H1 (cell line): ENCODE measurements at regions not wholly inside any gene's neighbourhood (a gene's known extent, or its start where the extent isn't known, plus 50 kb on each side); places are given as distances from the start of the nearest gene placed in this dataset.

Experiments
- SIN3A ChIP-seq, 2 experiments: IDR thresholded peaks in 1 of 2; conservative IDR thresholded peaks in 1 of 2; 2 replicates each; pipeline ENCODE4 v1.6.1; 2011 to 2012; ENCODE audit warnings: low read length in 2 of 2, improper control_type of control experiment in 1 of 2, low read depth in 1 of 2, mild to moderate bottlenecking in 1 of 2
- SIX5 ChIP-seq: IDR thresholded peaks from 2 replicates; pipeline ENCODE4 v1.6.1; 2011; ENCODE audit warnings: mild to moderate bottlenecking, low read depth, low read length
- SUZ12 ChIP-seq: fragments of 200-600 bp; sonication (generic); IDR thresholded peaks from 2 replicates; pipeline ENCODE4 v1.6.1; 2012; ENCODE audit warnings: mild to moderate bottlenecking, inconsistent platforms, low read length, moderate library complexity, mixed read lengths
- ZNF274 ChIP-seq: IDR thresholded peaks from 2 replicates; pipeline ENCODE4 v1.7.0; 2012; ENCODE audit warnings: low read length, borderline replicate concordance; ENCODE audit errors: extremely low read depth
- TF ChIP-seq, protein P1 (sequence below): IDR thresholded peaks from 2 replicates; pipeline ENCODE4 v1.6.1; 2012; ENCODE audit warnings: inconsistent platforms
- TF ChIP-seq, protein P2 (sequence below): IDR thresholded peaks from 2 replicates; pipeline ENCODE4 v1.6.1; 2012; ENCODE audit warnings: low read length, inconsistent platforms

DNA sequence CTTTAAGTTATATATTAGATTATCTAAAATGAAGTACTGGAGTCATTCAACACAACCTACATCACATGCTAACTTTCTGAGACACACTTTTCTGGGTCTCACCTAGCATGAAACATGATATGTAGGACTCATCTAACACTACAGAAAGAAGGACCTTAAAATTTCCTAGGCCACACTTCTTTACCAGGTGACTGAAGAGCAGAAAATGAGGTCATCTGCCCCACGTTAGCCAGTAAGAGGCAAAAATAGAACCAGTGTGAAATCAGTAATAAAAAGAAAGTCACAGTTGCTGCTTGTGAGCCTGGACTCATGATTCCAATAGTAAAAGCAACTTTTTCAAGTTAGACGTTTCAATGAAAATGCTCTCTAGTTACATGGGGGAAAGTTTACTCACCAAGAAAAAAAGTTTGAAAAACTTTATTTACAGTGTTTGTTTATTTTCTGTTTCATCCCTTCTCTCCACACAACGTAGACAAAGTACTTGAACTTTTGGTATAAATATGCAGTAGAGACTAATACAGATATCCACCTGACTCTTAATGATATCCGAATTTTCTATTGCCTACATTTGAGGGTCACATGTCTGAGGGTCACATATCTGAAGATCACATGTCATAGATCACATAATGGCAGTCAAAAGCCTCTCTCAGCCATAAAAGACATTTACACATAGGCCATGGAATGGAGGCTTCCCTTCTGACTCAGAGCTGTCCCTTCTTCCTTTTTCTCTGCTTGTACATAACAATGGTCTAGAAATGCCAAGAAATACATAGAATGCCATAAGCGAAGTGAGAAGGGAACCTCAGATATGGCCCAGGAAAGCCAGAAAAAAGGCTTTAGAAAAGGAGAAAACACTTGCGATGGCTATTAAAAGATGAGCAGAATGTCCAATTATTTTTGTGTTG, 362.9 kb downstream of the ZEB2 start (continued):
- no peak for TF ChIP-seq SIN3A (conservative IDR thresholded peaks at IDR 0.05 in 1 of 2, IDR thresholded peaks at IDR 0.05 in 1 of 2; ENCODE audit: low read depth in 1 of 2, low read length in 2 of 2)
- TF ChIP-seq, protein P1, sequence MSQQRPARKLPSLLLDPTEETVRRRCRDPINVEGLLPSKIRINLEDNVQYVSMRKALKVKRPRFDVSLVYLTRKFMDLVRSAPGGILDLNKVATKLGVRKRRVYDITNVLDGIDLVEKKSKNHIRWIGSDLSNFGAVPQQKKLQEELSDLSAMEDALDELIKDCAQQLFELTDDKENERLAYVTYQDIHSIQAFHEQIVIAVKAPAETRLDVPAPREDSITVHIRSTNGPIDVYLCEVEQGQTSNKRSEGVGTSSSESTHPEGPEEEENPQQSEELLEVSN, result no peak
- TF ChIP-seq SUZ12, result no peak
- TF ChIP-seq SIX5, result no peak
- no peak for TF ChIP-seq ZNF274
- TF ChIP-seq, protein P2, sequence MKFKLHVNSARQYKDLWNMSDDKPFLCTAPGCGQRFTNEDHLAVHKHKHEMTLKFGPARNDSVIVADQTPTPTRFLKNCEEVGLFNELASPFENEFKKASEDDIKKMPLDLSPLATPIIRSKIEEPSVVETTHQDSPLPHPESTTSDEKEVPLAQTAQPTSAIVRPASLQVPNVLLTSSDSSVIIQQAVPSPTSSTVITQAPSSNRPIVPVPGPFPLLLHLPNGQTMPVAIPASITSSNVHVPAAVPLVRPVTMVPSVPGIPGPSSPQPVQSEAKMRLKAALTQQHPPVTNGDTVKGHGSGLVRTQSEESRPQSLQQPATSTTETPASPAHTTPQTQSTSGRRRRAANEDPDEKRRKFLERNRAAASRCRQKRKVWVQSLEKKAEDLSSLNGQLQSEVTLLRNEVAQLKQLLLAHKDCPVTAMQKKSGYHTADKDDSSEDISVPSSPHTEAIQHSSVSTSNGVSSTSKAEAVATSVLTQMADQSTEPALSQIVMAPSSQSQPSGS, result no peak
